ENCODE measurements at regions not wholly inside any gene's neighbourhood (a gene's known extent, or its start where the extent isn't known, plus 50 kb on each side); places are given as distances from the start of the nearest gene placed in this dataset.

DNA sequence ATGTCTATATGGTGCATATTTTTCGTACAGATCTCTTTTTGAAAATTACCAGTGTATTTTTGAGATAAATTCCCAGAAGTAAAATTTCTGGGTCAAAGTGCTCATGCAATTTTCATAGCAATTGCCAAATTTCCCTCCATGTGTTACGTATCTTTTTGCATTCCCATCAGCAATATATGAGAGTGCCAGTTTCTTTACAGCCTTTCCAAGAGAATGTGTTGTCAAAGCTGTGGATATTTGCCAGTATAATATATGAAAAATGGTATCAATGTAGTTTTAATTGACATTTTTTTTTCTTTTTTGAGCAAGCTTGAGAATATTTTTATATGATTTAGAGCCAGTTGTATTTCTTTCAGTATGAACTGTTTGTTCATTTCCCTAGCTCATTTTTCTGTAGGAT lies 399.0 kb upstream of the KLF12 start:
- no peak for DNase-seq (ENCODE audit: extremely low spot score)
- ChIA-PET CTCF (no interaction called here), POLR2A (no interaction called here)
- TF ChIP-seq, protein P1, sequence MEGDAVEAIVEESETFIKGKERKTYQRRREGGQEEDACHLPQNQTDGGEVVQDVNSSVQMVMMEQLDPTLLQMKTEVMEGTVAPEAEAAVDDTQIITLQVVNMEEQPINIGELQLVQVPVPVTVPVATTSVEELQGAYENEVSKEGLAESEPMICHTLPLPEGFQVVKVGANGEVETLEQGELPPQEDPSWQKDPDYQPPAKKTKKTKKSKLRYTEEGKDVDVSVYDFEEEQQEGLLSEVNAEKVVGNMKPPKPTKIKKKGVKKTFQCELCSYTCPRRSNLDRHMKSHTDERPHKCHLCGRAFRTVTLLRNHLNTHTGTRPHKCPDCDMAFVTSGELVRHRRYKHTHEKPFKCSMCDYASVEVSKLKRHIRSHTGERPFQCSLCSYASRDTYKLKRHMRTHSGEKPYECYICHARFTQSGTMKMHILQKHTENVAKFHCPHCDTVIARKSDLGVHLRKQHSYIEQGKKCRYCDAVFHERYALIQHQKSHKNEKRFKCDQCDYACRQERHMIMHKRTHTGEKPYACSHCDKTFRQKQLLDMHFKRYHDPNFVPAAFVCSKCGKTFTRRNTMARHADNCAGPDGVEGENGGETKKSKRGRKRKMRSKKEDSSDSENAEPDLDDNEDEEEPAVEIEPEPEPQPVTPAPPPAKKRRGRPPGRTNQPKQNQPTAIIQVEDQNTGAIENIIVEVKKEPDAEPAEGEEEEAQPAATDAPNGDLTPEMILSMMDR (IDR thresholded peaks at IDR 0.05; ENCODE audit: control extremely low read depth, extremely low read depth, low read depth, missing control alignments): no peak

DNA sequence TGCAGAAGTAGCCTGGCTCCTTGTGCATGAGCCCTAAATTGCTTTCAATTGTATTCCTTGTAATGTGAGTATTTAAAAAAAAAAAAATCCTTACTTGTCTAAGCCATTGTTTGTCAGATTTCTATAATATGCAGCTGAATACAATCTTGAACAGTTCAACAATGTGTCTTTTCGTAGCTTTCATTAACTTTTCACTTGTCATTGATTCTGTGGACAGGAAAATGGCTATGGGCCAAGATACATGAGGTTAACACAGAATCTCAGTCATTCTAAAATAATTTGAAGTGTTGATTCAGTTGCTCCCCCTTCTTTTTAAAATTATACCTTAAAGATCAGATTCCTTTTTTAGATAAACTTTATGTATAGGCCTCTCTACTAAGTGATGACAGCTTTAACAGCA lies 395.8 kb upstream of the KLF12 start:
- ChIA-PET CTCF (no interaction called here), POLR2A (interaction anchor here (0.6 kb wide), 1 partner anchor 866 kb away, joined by 6 read pairs; no protein-coding TSS in a partner anchor)
- TF ChIP-seq, protein P1 (IDR thresholded peaks at IDR 0.05; ENCODE audit: control extremely low read depth, extremely low read depth, low read depth, missing control alignments): no peak
- DNase-seq (ENCODE audit: extremely low spot score): no peak

DNA sequence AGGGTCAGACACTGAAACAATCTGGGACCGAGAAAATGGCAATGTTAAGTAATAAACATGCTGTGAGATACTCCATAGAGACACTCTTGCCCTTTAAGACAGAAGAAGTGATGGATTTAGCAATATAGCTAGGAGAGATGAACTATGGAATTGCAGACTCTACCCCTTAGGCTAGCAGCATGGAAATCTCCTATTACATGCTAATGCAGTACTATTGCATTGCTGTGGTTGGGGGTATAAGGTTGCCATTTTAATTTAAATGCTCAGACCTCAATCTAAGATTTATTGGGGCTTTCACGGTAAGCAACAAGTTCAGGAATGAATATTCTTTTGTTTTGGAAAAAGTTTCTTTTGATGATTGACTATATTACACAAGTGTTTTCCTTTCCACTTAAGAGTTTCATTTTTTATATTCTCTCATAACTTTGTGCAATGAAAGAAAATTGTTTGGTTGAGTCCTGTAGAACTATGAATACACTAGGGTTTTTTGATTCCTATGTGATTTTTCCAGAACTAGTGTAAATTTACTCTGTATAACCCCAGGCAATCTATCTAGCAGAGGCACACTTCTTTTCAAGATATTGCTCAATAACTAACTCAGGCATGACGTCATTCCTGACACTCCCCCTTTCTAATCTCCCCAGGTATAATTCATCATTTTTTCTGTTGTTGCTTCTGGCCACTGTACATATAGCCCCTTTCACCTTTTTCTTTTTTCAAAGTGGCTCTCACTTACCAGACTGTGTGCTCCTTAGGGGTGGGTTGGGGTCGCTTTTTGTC lies 394.7 kb upstream of the KLF12 start:
- ChIA-PET POLR2A (interaction anchor here (0.6 kb wide), 1 partner anchor 864 kb away, joined by 6 read pairs; no protein-coding TSS in a partner anchor), CTCF (no interaction called here)
- no peak for DNase-seq (ENCODE audit: extremely low spot score)
- TF ChIP-seq, protein P1 (IDR thresholded peaks at IDR 0.05; ENCODE audit: control extremely low read depth, extremely low read depth, low read depth, missing control alignments): no peak

DNA sequence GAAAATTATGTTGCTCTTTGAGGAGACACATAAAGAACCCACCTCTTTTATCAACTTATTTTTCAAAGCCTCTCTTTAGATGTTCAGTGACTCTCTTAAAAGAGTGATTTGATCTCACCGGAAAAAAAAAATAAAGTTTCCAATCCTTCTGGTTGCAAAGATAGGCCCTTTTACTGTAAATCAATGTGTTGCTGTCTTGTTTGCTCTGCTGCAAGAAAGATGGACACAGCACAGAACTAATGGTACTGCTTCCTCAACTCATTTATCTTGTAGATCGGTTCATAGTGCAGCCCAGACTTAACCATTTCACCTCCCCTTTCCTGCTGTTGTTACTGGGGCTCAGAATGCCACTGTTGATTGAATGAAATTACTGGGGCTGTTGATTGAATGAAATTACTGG lies 388.9 kb upstream of the KLF12 start:
- no peak for DNase-seq (ENCODE audit: extremely low spot score)
- ChIA-PET CTCF (no interaction called here), POLR2A (no interaction called here)
- TF ChIP-seq, protein P1 (IDR thresholded peaks at IDR 0.05; ENCODE audit: control extremely low read depth, extremely low read depth, low read depth, missing control alignments): no peak

DNA sequence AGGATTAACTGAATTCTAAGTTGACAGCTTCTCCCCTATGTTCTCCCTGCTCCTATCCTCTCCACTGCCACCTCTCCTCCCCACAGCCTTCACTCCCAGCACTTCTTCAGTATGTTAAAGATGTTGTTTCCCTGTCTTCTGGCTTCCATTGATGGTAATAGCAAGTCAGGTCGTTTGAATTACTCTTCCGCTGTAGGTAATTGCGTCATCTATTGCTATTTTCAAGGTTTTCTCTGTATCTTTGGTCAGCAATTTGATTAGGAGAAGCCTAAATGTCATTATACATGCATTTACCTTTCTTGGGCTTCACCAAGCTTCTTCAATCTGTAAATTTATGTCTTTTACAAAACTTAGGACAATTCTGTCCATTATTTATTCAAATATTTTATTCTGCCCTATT lies 377.3 kb upstream of the KLF12 start:
- DNase-seq (ENCODE audit: extremely low spot score): no peak
- CTCF ChIA-PET: interaction anchor here (1.9 kb wide), 1 partner anchor 8 kb away, joined by 5 read pairs; no protein-coding TSS in a partner anchor
- TF ChIP-seq, protein P1 (IDR thresholded peaks at IDR 0.05; ENCODE audit: control extremely low read depth, extremely low read depth, low read depth, missing control alignments): no peak
- POLR2A ChIA-PET: no interaction called here

DNA sequence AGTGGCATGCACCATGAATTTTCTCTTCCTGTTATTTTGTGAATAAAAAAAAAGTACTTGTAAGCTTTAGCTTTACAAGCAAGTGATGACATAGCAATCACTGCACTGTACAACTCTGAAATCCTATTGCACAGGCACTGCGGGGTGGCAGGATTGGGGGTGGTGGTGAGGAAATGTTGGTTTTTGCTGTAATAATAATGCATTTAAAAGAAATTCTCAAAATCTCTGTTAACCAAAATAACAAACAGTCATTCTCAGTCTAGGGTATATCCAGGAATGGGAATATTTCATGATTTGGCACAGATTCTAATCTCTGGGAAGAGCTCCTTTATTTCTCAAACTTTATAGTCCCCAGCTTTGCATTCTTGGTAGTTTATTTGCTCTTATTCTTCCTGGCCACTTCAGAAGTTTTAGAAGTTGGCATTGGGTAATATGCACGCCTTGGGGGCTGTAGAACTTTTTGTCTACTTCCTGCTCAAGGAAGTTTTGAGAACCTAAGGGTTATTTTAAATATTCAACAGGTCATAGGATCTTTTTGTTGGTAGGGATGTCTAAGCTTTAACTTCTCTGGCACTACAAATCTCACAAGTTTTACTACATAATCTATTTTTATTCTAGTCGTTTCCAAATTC lies 353.0 kb upstream of the KLF12 start:
- TF ChIP-seq, protein P1 (IDR thresholded peaks at IDR 0.05; ENCODE audit: control extremely low read depth, extremely low read depth, low read depth, missing control alignments): no peak
- DNase-seq (ENCODE audit: extremely low spot score): no peak
- ChIA-PET CTCF (interaction anchor here (0.7 to 1.5 kb wide), 2 partner anchors 11 to 21 kb away, joined by 3 read pairs; no protein-coding TSS in a partner anchor), POLR2A (no interaction called here)

Data from GM10248 (cell line).